Transverse colon (tissue), 4 donors: ENCODE measurements at regions not wholly inside any gene's neighbourhood (a gene's known extent, or its start where the extent isn't known, plus 50 kb on each side); places are given as distances from the start of the nearest gene placed in this dataset.
A peak's percentile ranks its signal among the peaks of the same experiment; 100 is the strongest.

Source experiments
- DNase-seq: peaks from one replicate; pipeline ENCODE4 v3.0.0-alpha.2; 2019
- H3K27ac ChIP-seq, 4 donors: fragments of 200-600 bp; sonication (generic); 2 replicates each; pipeline ENCODE4 v1.5.1; 2016 to 2018; ENCODE audit warnings: inconsistent platforms in 4 of 4
- H3K27me3 ChIP-seq: fragments of 200-600 bp; sonication (generic); 2 replicates; pipeline ENCODE4 v1.5.1; 2017; ENCODE audit warnings: inconsistent platforms
- H3K36me3 ChIP-seq, 4 donors: fragments of 200-600 bp; sonication (generic); 2 replicates each; pipeline ENCODE4 v1.5.1; 2017 to 2019; ENCODE audit warnings: inconsistent platforms in 4 of 4
- H3K4me1 ChIP-seq, 4 donors: fragments of 200-600 bp; sonication (generic); 2 replicates each; pipeline ENCODE4 v1.5.1; 2017 to 2020; ENCODE audit warnings: inconsistent platforms in 4 of 4
- H3K4me3 ChIP-seq, 4 donors: fragments of 200-600 bp; sonication (generic); 1 replicate in 1 of 4; 2 replicates in 3 of 4; pipeline versions ENCODE4 v1.5.1 to v1.6.1; 2017 to 2019; ENCODE audit warnings: inconsistent platforms in 4 of 4
- H3K9me3 ChIP-seq, 2 donors: fragments of 200-600 bp; sonication (generic); 2 replicates each; pipeline ENCODE4 v1.5.1; 2017 to 2019; ENCODE audit warnings: inconsistent platforms in 2 of 2
- CTCF ChIP-seq, 5 experiments: fragments of 200-600 bp in 3 of 5; fragments of 450-650 bp in 2 of 5; sonication (generic) in 3 of 5; IDR thresholded peaks; 1 replicate in 2 of 5; 2 replicates in 3 of 5; pipeline ENCODE4 v1.5.1; 2016 to 2017; ENCODE audit warnings: antibody characterized with exemption in 5 of 5, inconsistent platforms in 3 of 5, mild to moderate bottlenecking in 2 of 5, moderate library complexity in 1 of 5
- EP300 ChIP-seq: sonication (generic); formaldehyde crosslinking; IDR thresholded peaks from one replicate; pipeline ENCODE4 v1.6.1; 2017; ENCODE audit warnings: antibody characterized with exemption, low read depth
- POLR2A ChIP-seq: fragments of 450-650 bp; IDR thresholded peaks from one replicate; pipeline ENCODE4 v1.6.1; 2016; ENCODE audit warnings: antibody characterized with exemption, mild to moderate bottlenecking, moderate library complexity
- POLR2AphosphoS5 ChIP-seq, 3 donors: sonication (generic); formaldehyde crosslinking; IDR thresholded peaks; one replicate each; pipeline ENCODE4 v1.6.1; 2016; ENCODE audit warnings: antibody characterized with exemption in 3 of 3
- WGBS, 2 donors: methylation state at CpG; one replicate each; pipeline ENCODE4 v1.1.5; 2018; ENCODE audit warnings: low coverage in 1 of 2; 5-methylcytosine and 5-hydroxymethylcytosine counted together
- in situ Hi-C, 4 donors: fragments of 200-750 bp; cut with MboI; loops; one replicate each; pipeline versions ENCODE4 v1.15.0 to v1.15.1; 2017; ENCODE audit warnings: low sequenced_read_pairs in 3 of 4, low pct_ligation_motif_present in 1 of 4, low pct_unique_long_range_greater_than_20kb in 1 of 4
- intact Hi-C: fragments of 100-400 bp; cut with DNase I; formaldehyde crosslinking; loops from one replicate; pipeline ENCODE4 v1.15.1; 2023; ENCODE audit warnings: low total_unique reads

DNA sequence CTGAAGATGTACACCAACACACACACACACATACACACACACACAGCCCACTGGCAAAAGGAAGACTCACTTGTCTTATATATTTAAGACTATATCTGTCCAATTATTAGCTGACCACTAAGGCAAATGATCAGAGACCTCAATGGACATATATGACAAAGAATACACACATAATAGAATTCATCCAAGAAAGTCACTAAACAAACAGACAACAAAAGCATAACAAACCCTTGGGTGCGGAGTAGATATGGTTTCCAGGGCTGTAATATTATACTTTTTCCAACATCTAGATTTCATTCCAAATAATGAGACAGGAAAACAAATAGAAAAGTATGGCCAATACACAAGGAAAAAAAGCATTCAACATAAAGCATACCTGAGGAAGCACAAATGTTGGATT, 72.3 kb upstream of the PRICKLE2 start:
- peaks cover 0 to 4% of the 10 kb centered on the region in 2 donors for H3K9me3 ChIP-seq
- in situ Hi-C loops (no loop called here), intact Hi-C loops (no loop called here)
- H3K27me3 ChIP-seq = no peaks in the 10 kb centered on the region
- TF ChIP-seq EP300 = no peak
- TF ChIP-seq POLR2A = no peak
- TF ChIP-seq POLR2AphosphoS5 (IDR thresholded peaks at IDR 0.05) = no peak
- TF ChIP-seq CTCF (IDR thresholded peaks at IDR 0.05) = no peak
- H3K4me1 ChIP-seq = no peaks in the 10 kb centered on the region
- H3K36me3 ChIP-seq = no peaks in the 10 kb centered on the region
- no peak overlapping the region for H3K4me3 ChIP-seq
- no peak for DNase-seq
- 43 to 100% methylated on average over 1 of the region's 1 CpG for WGBS, 2 donors
- no peak overlapping the region for H3K27ac ChIP-seq

GRCh38 chr3:64295594-64295993, 70.3 kb upstream of the PRICKLE2 start:
- peak overlapping the region in 3 of 4 donors; percentile 61 to 68 (median 63) for H3K27ac ChIP-seq
- in situ Hi-C loops = no loop called here

GRCh38 chr3:64294771-64295170, 69.5 kb upstream of the PRICKLE2 start:
- no peak for DNase-seq
- TF ChIP-seq POLR2A (no peak), CTCF (IDR thresholded peaks at IDR 0.05) (no peak), POLR2AphosphoS5 (IDR thresholded peaks at IDR 0.05) (no peak), EP300 (no peak)
- Histone ChIP-seq H3K4me3 (no peak overlapping the region), H3K27ac (peak overlapping the region in 2 of 4 donors; percentile 61 to 63), H3K36me3 (no peaks in the 10 kb centered on the region), H3K4me1 (no peaks in the 10 kb centered on the region), H3K9me3 (peaks cover 0 to 4% of the 10 kb centered on the region in 2 donors), H3K27me3 (no peaks in the 10 kb centered on the region)
- in situ Hi-C loops = no loop called here
- 84 to 89% methylated on average over 2 of the region's 2 CpGs for WGBS, 2 donors
- intact Hi-C loops = no loop called here

More at GRCh38 chr3:64295594-64295993, 70.3 kb upstream of the PRICKLE2 start:
- H3K36me3 ChIP-seq = no peaks in the 10 kb centered on the region
- H3K4me3 ChIP-seq = no peak overlapping the region
- no peaks in the 10 kb centered on the region for H3K4me1 ChIP-seq
- peak; percentile 9 for DNase-seq
- intact Hi-C loops = no loop called here
- TF ChIP-seq POLR2AphosphoS5 (IDR thresholded peaks at IDR 0.05) (peak in 1 of 3 donors; percentile 31), POLR2A (no peak)
- peaks cover 0 to 4% of the 10 kb centered on the region in 2 donors for H3K9me3 ChIP-seq
- no peaks in the 10 kb centered on the region for H3K27me3 ChIP-seq
- 73% methylated on average over 5 of the region's 5 CpGs; no CpG with 5 or more reads in 1 of the 2 donors for WGBS, 2 donors

DNA sequence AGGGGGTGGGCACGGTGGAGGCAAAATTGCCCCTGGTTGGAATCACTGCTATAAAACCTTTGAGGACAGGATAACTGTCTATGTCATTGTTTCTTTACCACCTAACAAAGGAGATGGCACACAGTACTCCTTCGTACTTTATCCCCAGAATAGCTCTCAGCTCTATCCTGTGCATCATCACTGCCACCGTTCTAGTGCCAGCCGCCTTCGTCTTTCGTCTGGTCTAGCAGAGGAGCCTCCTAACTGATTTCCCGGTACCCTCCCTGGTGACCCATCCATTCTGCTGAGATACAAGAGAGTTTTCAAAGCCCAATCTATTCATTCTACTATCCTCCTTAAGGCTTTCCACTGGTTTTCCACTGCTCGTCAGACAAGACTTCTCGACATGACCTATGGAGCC, 67.9 kb upstream of the PRICKLE2 start:
- in situ Hi-C loops (no loop called here), intact Hi-C loops (no loop called here)
- Histone ChIP-seq H3K9me3 (peaks cover 0 to 4% of the 10 kb centered on the region in 2 donors), H3K36me3 (no peaks in the 10 kb centered on the region), H3K27me3 (no peaks in the 10 kb centered on the region), H3K27ac (no peak overlapping the region), H3K4me1 (no peaks in the 10 kb centered on the region), H3K4me3 (no peak overlapping the region)
- no peak for TF ChIP-seq POLR2A
- no peak for TF ChIP-seq EP300
- TF ChIP-seq POLR2AphosphoS5 (IDR thresholded peaks at IDR 0.05) = no peak
- TF ChIP-seq CTCF (IDR thresholded peaks at IDR 0.05) = no peak
- DNase-seq = no peak
- 96% methylated on average over 9 of the region's 9 CpGs; no CpG with 5 or more reads in 1 of the 2 donors for WGBS, 2 donors

GRCh38 chr3:64291956-64292355, 66.7 kb upstream of the PRICKLE2 start:
- Histone ChIP-seq H3K9me3 (peaks cover 0 to 3% of the 10 kb centered on the region in 2 donors), H3K4me1 (no peaks in the 10 kb centered on the region), H3K4me3 (no peak overlapping the region), H3K27me3 (no peaks in the 10 kb centered on the region), H3K27ac (peak overlapping the region; percentile 42 to 65 (median 56)), H3K36me3 (no peaks in the 10 kb centered on the region)
- WGBS, 2 donors = 74 to 76% methylated on average over 4 of the region's 4 CpGs
- in situ Hi-C loops = no loop called here
- TF ChIP-seq CTCF (IDR thresholded peaks at IDR 0.05) (no peak), POLR2AphosphoS5 (IDR thresholded peaks at IDR 0.05) (peak; percentile 40 to 77 (median 48)), EP300 (no peak)
- no peak for DNase-seq
- intact Hi-C loops = no loop called here
